GM12864 (cell line): ENCODE measurements at regions not wholly inside any gene's neighbourhood (a gene's known extent, or its start where the extent isn't known, plus 50 kb on each side); places are given as distances from the start of the nearest gene placed in this dataset.
"Not testable (repeated sequence)": the region's sequence is repeated elsewhere in the genome, so short reads cannot be mapped to it uniquely, and the experiment has no call there.

Experiments used
- DNase-seq: peaks from one replicate; pipeline ENCODE4 v3.0.0-alpha.2; 2011; ENCODE audit warnings: low read depth
- H3K4me3 ChIP-seq: 2 replicates; pipeline ENCODE4 v1.5.1; 2011; ENCODE audit warnings: mild to moderate bottlenecking, low read depth, low read length, control low read depth
- TF ChIP-seq, protein P1 (sequence below): IDR thresholded peaks from 2 replicates; pipeline ENCODE4 v1.5.1; 2011; ENCODE audit warnings: low read depth, mild to moderate bottlenecking, moderate library complexity, low read length, control low read depth, inconsistent platforms; ENCODE audit errors: missing control alignments

- no peak for DNase-seq
- TF ChIP-seq, protein P1, sequence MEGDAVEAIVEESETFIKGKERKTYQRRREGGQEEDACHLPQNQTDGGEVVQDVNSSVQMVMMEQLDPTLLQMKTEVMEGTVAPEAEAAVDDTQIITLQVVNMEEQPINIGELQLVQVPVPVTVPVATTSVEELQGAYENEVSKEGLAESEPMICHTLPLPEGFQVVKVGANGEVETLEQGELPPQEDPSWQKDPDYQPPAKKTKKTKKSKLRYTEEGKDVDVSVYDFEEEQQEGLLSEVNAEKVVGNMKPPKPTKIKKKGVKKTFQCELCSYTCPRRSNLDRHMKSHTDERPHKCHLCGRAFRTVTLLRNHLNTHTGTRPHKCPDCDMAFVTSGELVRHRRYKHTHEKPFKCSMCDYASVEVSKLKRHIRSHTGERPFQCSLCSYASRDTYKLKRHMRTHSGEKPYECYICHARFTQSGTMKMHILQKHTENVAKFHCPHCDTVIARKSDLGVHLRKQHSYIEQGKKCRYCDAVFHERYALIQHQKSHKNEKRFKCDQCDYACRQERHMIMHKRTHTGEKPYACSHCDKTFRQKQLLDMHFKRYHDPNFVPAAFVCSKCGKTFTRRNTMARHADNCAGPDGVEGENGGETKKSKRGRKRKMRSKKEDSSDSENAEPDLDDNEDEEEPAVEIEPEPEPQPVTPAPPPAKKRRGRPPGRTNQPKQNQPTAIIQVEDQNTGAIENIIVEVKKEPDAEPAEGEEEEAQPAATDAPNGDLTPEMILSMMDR: no peak
- H3K4me3 ChIP-seq: no peak overlapping the region
These were observed 551.8 kb downstream of the CDH9 start for GRCh38 chr5:26486631-26487030.

DNA sequence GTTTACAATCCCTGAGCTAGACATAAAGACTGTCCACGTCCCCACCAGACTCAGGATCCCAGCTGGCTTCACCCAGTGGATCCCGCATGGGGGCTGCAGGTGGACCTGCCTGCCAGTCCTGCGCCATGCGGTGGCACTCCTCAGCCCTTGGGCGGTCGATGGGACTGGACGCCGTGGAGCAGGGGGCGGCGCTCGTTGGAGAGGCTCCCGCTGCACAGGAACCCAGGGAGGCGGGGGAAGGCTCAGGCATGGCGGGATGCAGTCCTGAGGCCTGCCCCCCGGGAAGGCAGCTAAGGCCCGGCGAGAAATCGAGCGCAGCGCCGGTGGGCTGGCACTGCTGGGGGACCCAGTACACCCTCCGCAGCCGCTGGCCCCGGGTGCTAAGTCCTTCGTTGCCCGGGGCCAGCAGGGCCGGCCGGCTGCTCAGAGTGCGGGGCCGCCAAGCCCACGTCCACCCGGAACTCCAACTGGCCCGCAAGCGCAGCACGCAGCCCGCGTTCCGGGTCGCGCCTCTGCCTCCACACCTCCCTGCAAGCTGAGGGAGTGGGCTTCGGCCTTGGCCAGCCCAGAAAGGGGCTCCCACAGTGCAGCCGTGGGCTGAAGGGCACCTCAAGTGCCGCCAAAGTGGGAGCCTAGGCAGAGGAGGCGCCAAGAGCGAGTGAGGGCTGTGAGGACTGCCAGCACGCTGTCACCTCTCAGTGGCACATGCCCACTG, 553.1 kb downstream of the CDH9 start:
- H3K4me3 ChIP-seq, DNase-seq: not testable (repeated sequence)

GRCh38 chr5:26482810-26483375, 555.5 kb downstream of the CDH9 start:
- no peak overlapping the region for H3K4me3 ChIP-seq
- DNase-seq: no peak
- TF ChIP-seq, protein P1: peak; percentile 46

DNA sequence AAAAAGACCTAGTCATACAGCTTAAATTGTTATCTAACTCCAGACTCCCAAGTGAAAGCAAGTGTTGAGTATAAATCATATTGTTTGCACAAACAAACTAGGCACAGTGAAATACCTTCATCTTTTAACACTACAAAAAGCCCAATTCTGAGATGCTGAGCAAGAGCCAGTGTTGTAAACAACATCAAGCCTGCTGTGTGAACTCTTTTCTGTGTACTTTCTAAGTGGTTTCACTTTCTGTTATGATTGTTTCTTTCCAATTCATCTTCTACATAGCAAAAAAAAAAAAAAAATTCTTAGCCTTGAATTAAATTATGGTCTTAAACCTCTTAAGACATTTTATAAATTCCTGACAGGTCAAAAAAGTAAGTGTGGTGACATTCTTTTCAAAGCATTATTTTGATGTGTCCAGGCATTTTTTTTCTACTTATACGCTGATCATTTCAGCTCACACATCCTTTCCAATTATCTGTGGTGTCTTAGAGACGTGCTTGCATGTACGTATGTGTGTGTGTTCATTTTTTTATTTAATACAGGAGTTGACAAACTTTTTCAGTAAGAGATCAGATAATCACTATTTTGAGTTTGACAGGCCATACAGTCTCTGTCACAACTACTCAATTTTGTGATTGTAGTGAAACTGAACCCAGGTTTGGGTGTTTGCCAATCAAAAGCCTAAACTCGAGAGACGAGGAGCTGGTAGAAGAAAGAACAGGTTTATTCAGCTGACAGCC, 556.1 kb downstream of the CDH9 start:
- no peak for DNase-seq
- TF ChIP-seq, protein P1: no peak

GRCh38 chr5:26470439-26470838, 567.9 kb downstream of the CDH9 start:
- no peak overlapping the region for H3K4me3 ChIP-seq

More for the DNA sequence above, 556.1 kb downstream of the CDH9 start:
- no peak overlapping the region for H3K4me3 ChIP-seq

GRCh38 chr5:26439121-26439520, 599.3 kb downstream of the CDH9 start:
- DNase-seq: no peak
- TF ChIP-seq, protein P1: no peak

More at GRCh38 chr5:26470439-26470838, 567.9 kb downstream of the CDH9 start:
- TF ChIP-seq, protein P1: no peak
- DNase-seq: no peak

DNA sequence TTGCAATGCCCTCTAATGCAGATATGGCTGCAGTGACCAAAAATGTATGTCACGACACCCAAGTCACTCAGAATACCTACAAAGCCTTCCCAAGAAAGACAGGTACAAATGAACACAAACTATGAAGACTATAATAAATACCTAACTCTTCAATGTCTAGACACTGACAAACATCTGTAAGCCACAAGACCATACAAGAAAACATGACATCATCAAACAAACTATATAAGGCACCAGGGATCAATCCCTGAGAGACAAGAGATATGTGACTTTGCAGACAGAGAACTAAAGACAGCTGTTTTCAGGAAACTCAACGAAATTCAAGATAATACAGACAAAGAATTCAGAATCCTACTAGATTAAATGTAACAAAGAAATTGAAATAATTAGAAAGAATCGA, 603.7 kb downstream of the CDH9 start:
- H3K4me3 ChIP-seq: no peak overlapping the region
- TF ChIP-seq, protein P1: no peak

More at GRCh38 chr5:26439121-26439520, 599.3 kb downstream of the CDH9 start:
- no peak overlapping the region for H3K4me3 ChIP-seq

More for the DNA sequence above, 603.7 kb downstream of the CDH9 start:
- no peak for DNase-seq
